Activated T-helper 2 cell treated with anti-CD3 and anti-CD28 coated beads, Interferon-gamma antibody, Interleukin-2, Interleukin-4, amounts not matched to agents 10 μg/mL and 5 μg/mL and 100 μg/mL, durations not matched to agents 14 hours and 24 hours and 36 hours (primary cell): ENCODE measurements at regions not wholly inside any gene's neighbourhood (a gene's known extent, or its start where the extent isn't known, plus 50 kb on each side); places are given as distances from the start of the nearest gene placed in this dataset.

Source experiments
- DNase-seq: peaks from one replicate; pipeline ENCODE4 v3.0.0; 2021; ENCODE audit warnings: low spot score
- H3K27ac Mint-ChIP-seq: one replicate; pipeline ENCODE4 v1.8.0; 2021; ENCODE audit warnings: mixed read lengths
- H3K27me3 Mint-ChIP-seq: one replicate; pipeline ENCODE4 v1.8.0; 2021; ENCODE audit warnings: low read depth, mixed read lengths
- H3K36me3 Mint-ChIP-seq: one replicate; pipeline ENCODE4 v1.8.0; 2021; ENCODE audit warnings: low read depth, mixed read lengths
- H3K4me1 Mint-ChIP-seq: one replicate; pipeline ENCODE4 v1.8.0; 2021; ENCODE audit warnings: low read depth, mixed read lengths
- H3K4me3 Mint-ChIP-seq: one replicate; pipeline ENCODE4 v1.8.0; 2021; ENCODE audit warnings: low read depth, mild to moderate bottlenecking, moderate library complexity, mixed read lengths
- H3K9me3 Mint-ChIP-seq: one replicate; pipeline ENCODE4 v1.8.0; 2021; ENCODE audit warnings: mixed read lengths
- intact Hi-C: fragments of 100-400 bp; cut with micrococcal nuclease; formaldehyde crosslinking; loops from one replicate; pipeline ENCODE4 v1.15.1; 2023

DNA sequence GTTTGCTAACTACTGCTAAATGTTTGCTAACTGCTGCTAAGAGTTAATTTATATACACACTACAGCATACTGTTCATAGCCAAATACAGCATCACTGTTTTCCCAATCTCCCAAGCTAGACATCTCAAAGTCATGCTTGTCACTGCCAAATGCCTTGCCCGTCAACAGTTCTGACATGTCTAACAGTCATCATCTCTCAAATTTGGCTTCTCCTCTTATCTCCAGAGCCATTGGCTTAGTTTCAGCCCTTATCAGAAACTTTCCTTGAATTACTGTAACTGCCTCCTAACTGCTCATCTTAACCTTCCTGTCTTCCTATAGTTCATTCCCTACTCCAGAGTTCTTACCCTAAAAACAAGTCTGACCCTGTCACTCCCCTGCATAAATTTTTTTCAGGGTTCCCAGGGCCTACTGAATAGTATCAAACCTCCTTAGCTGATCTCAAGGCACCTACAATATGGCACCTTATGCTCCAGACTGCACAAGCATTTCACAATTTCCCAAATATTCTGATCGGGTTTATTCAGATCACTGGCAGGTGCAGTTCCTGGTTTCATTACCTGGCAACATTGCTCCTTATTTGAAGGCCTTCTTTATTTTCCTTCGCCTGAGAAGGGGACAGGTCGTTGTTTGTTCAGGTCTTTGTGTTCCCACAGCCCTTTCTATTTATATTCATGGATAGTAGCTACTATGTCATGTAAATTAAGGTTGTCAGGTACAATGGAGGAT is 55.9 kb upstream of the ANKRD55 start:
- intact Hi-C loops, result no loop called here
- no peaks in the 10 kb centered on the region for H3K9me3 Mint-ChIP-seq
- H3K4me3 Mint-ChIP-seq, result no peak overlapping the region
- H3K36me3 Mint-ChIP-seq, result no peaks in the 10 kb centered on the region
- no peak overlapping the region for H3K27ac Mint-ChIP-seq
- DNase-seq, result no peak
- H3K27me3 Mint-ChIP-seq, result no peaks in the 10 kb centered on the region
- H3K4me1 Mint-ChIP-seq, result peaks cover 10% of the 10 kb centered on the region

DNA sequence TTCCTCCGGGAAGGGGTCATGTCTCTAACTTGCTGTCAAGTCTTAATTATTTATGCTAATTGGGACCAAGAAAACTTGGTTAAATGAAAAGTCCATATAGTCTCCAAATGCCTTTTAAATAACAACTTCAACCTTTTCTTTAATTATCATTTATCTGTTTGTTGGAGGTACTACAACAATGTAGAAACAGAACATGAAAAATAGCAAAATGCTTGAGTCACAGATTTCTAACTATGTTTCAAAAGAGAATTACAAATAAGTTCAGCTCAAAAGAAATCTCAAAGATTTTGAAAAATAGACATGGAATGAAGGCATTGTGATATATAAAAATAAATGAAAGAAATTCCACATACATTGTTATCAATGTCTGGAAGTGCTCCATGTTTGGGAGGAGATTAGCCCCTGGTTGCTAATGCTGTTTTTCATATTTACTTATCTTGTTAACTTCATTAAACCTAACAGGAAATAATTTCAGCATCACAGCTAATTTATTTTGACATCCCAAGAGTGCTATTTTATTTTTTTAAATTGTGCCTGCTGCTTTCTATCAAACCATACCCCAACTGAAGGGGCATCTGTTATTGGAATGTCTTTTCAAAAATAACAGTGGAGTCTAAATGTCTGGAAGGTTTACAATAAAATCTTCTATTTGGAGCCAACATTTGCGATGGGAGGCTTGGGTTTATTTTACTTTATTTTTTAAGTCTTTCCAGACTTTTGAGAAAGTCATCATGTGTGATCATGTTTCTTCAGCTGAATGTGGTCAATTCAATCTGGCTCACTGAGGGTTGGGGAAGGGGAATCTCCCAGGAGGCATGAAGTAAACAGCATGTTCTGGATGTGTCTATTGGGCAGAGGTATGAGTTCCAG is 53.1 kb upstream of the ANKRD55 start:
- Mint-ChIP-seq H3K4me3 (no peak overlapping the region), H3K4me1 (peaks cover 6% of the 10 kb centered on the region), H3K27ac (no peak overlapping the region), H3K36me3 (no peaks in the 10 kb centered on the region), H3K9me3 (no peaks in the 10 kb centered on the region), H3K27me3 (no peaks in the 10 kb centered on the region)
- intact Hi-C loops, result no loop called here
- DNase-seq, result no peak

DNA sequence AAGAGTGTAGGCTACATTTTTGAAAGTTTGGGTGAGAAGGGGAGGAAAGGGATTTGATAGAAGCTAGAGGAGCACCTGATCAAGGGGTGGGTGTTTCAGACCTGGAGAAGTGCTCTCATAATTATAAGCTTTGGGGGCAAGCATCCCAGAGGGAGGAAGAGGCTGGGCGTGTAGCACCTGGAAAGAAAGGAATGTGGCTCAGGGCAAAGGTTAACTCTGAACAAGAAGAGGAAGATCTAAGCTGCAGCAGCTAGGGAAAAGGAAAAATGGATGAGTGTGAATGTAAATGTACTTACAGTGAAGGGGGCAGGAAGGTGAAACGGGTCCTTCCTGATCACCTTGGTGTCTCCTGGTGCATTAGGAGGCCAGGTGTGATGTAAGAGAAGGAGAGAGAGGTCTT is 49.8 kb upstream of the ANKRD55 start:
- H3K4me1 Mint-ChIP-seq, result no peaks in the 10 kb centered on the region
- no peaks in the 10 kb centered on the region for H3K36me3 Mint-ChIP-seq
- intact Hi-C loops, result no loop called here
- no peaks in the 10 kb centered on the region for H3K27me3 Mint-ChIP-seq
- H3K4me3 Mint-ChIP-seq, result no peak overlapping the region
- no peak for DNase-seq
- H3K27ac Mint-ChIP-seq, result no peak overlapping the region
- no peaks in the 10 kb centered on the region for H3K9me3 Mint-ChIP-seq
